Endothelial cell of umbilical vein (primary cell): ENCODE measurements at regions not wholly inside any gene's neighbourhood (a gene's known extent, or its start where the extent isn't known, plus 50 kb on each side); places are given as distances from the start of the nearest gene placed in this dataset.

Source experiments
- BruUV-seq: library from RNA; stranded (reverse); fragments of 400-500 nt; replicated peaks from 2 replicates; lab custom pipeline; 2021; lab: Mats Ljungman, UMichigan
- CTCF ChIA-PET: fragments of 300-600, 350-600 bp; sonication (Branson Sonifier 250); formaldehyde crosslinking; loops from one replicate; lab custom pipeline; 2021; ENCODE audit warnings: antibody characterized with exemption, inconsistent platforms; lab: Charles Lee
- POLR2A ChIA-PET: fragments of 300-600, 350-600 bp; sonication (Branson Sonifier 250); formaldehyde crosslinking; loops from one replicate; lab custom pipeline; 2021; ENCODE audit warnings: antibody characterized with exemption, inconsistent platforms; lab: Charles Lee
- DNase-seq: peaks from one replicate; pipeline ENCODE4 v3.0.0-alpha.2; 2011; ENCODE audit warnings: low read depth, low spot score
- FAIRE-seq: peaks from 2 replicates; lab custom pipeline; 2011; peaks lifted over from hg19 to GRCh38; lab: Jason Lieb, UNC
- H2AFZ ChIP-seq: 2 replicates; pipeline ENCODE4 v1.6.0; 2012; ENCODE audit warnings: low read depth, low read length, control low read depth, inconsistent platforms
- H3K27ac ChIP-seq: 2 replicates; pipeline ENCODE4 v1.5.1; 2011; ENCODE audit warnings: low read depth, mild to moderate bottlenecking, control low read depth, low read length, moderate library complexity; ENCODE audit not compliant: insufficient read depth
- H3K27me3 ChIP-seq, 2 experiments: 2 replicates each; pipeline versions ENCODE4 v1.6.0 to v1.6.1; 2011; ENCODE audit warnings: low read length in 2 of 2, mixed read lengths in 1 of 2; ENCODE audit not compliant: control insufficient read depth in 2 of 2, insufficient read depth in 2 of 2
- H3K36me3 ChIP-seq, 2 experiments: 2 replicates in 1 of 2; 3 replicates in 1 of 2; pipeline ENCODE4 v1.5.1; 2011; ENCODE audit warnings: low read length in 2 of 2, mild to moderate bottlenecking in 1 of 2, moderate library complexity in 1 of 2; ENCODE audit not compliant: control insufficient read depth in 2 of 2, insufficient read depth in 2 of 2; ENCODE audit errors: extremely low read depth in 1 of 2
- H3K4me1 ChIP-seq: 3 replicates; pipeline ENCODE4 v1.5.1; 2011; ENCODE audit warnings: mild to moderate bottlenecking, low read length; ENCODE audit not compliant: control insufficient read depth, insufficient read depth; ENCODE audit errors: extremely low read depth
- H3K4me2 ChIP-seq: 2 replicates; pipeline ENCODE4 v1.6.1; 2011; ENCODE audit warnings: low read length, control low read depth, mixed read lengths; ENCODE audit not compliant: insufficient read depth
- H3K4me3 ChIP-seq, 3 experiments: fragments of 200-600 bp in 1 of 3; sonication (generic), shearing (Covaris generic) in 1 of 3; replicated peaks in 1 of 3; 2 replicates each; pipeline ENCODE4 v1.5.1; 2011 to 2016; ENCODE audit warnings: control low read depth in 3 of 3, low read length in 3 of 3, mild to moderate bottlenecking in 2 of 3, inconsistent platforms in 1 of 3, low read depth in 1 of 3, moderate library complexity in 1 of 3; ENCODE audit not compliant: insufficient read depth in 1 of 3
- H3K79me2 ChIP-seq: 2 replicates; pipeline ENCODE4 v1.6.0; 2012; ENCODE audit warnings: low read length, inconsistent platforms; ENCODE audit not compliant: control insufficient read depth, insufficient read depth
- H3K9ac ChIP-seq: replicated peaks from 2 replicates; pipeline ENCODE3; 2011; ENCODE audit warnings: low read length, control low read depth; ENCODE audit not compliant: insufficient read depth; ENCODE audit errors: extremely low read depth
- H3K9me1 ChIP-seq: replicated peaks from 3 replicates; pipeline ENCODE4 v1.6.0; 2011; ENCODE audit warnings: mild to moderate bottlenecking, low read length; ENCODE audit not compliant: control insufficient read depth, insufficient read depth; ENCODE audit errors: extremely low read depth
- H3K9me3 ChIP-seq: replicated peaks from 2 replicates; pipeline ENCODE4 v1.5.1; 2012; ENCODE audit warnings: low read length, inconsistent platforms; ENCODE audit not compliant: control insufficient read depth, insufficient read depth
- H4K20me1 ChIP-seq: replicated peaks from 2 replicates; pipeline ENCODE3; 2011; ENCODE audit warnings: mild to moderate bottlenecking, low read length; ENCODE audit not compliant: control insufficient read depth, insufficient read depth; ENCODE audit errors: extremely low read depth
- CTCF ChIP-seq, 2 donors: IDR thresholded peaks; 1 replicate in 1 of 2; 2 replicates in 1 of 2; pipeline ENCODE4 v1.5.1; 2011; ENCODE audit warnings: low read length in 2 of 2, mild to moderate bottlenecking in 2 of 2, moderate library complexity in 2 of 2, control low read depth in 1 of 2, inconsistent platforms in 1 of 2, low read depth in 1 of 2; ENCODE audit not compliant: insufficient read depth in 1 of 2; ENCODE audit errors: extremely low read depth in 1 of 2
- EZH2 ChIP-seq: IDR thresholded peaks from 2 replicates; pipeline ENCODE4 v1.6.1; 2012; ENCODE audit warnings: borderline replicate concordance, low read depth, mild to moderate bottlenecking, moderate library complexity, low read length, inconsistent platforms; ENCODE audit not compliant: severe bottlenecking
- FOS ChIP-seq: IDR thresholded peaks from 2 replicates; pipeline ENCODE4 v1.6.1; 2011; ENCODE audit warnings: mild to moderate bottlenecking, low read length, moderate library complexity, borderline replicate concordance; ENCODE audit not compliant: insufficient read depth
- GATA2 ChIP-seq: IDR thresholded peaks from 2 replicates; pipeline ENCODE4 v1.7.0; 2011; ENCODE audit warnings: low read depth, mild to moderate bottlenecking, moderate library complexity, mixed read lengths, low read length; ENCODE audit not compliant: insufficient read length, insufficient read depth
- JUN ChIP-seq: IDR thresholded peaks from 2 replicates; pipeline ENCODE4 v1.6.1; 2011; ENCODE audit warnings: borderline replicate concordance, low read depth; ENCODE audit not compliant: insufficient read length, insufficient read depth
- MAX ChIP-seq: IDR thresholded peaks from 2 replicates; pipeline ENCODE4 v1.6.1; 2011; ENCODE audit not compliant: insufficient read depth, insufficient read length
- MYC ChIP-seq: IDR thresholded peaks from one replicate; pipeline ENCODE4 v1.6.1; 2011; ENCODE audit warnings: mild to moderate bottlenecking, low read depth, low read length
- POLR2A ChIP-seq: IDR thresholded peaks from 2 replicates; pipeline ENCODE4 v1.6.1; 2012; ENCODE audit warnings: low read depth, mild to moderate bottlenecking, control low read depth, low read length
- POLR2AphosphoS5 ChIP-seq: IDR thresholded peaks from 2 replicates; pipeline ENCODE4 v1.6.1; 2012; ENCODE audit warnings: low read depth, mild to moderate bottlenecking, control low read depth, low read length, moderate library complexity; ENCODE audit not compliant: insufficient read depth
- dilution Hi-C: fragments of 300-500 bp; cut with MboI; formaldehyde crosslinking; loops from one replicate; pipeline ENCODE4 v1.15.0; 2019; ENCODE audit warnings: low sequenced_read_pairs; ENCODE audit not compliant: extremely low pct_ligation_motif_present
- intact Hi-C: fragments of 100-400 bp; cut with micrococcal nuclease; formaldehyde crosslinking; loops from one replicate; pipeline ENCODE4 v1.10.0; 2022

DNA sequence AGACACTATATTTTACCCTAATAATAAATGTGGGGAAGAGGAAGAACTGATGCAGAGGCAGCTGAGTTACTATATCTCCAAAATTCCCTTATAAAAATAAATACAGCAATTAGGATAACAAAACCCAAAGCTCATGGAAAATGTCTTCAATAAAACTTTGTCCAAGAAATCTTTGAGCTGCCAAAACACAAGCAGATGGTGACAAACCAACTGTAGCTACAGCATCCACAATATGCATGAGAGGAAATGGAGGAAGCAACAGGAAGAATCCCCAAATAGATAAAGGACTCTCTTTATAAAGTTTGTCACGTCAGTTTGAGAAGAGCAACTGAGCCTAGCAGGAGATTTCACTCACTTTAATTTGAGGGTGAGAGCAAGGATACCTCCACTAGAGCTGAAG, 638.2 kb downstream of the IGSF11 start:
- CTCF ChIA-PET = no interaction called here
- no peaks in the 10 kb centered on the region for H3K9me1 ChIP-seq
- dilution Hi-C loops = no loop called here
- no peak overlapping the region for H2AFZ ChIP-seq
- no peak for TF ChIP-seq POLR2A
- no peak for TF ChIP-seq MYC
- TF ChIP-seq MAX = no peak
- no peak for TF ChIP-seq GATA2
- no peak for TF ChIP-seq EZH2
- H3K9me3 ChIP-seq = no peaks in the 10 kb centered on the region
- no peak overlapping the region for H3K9ac ChIP-seq
- H3K36me3 ChIP-seq = no peaks in the 10 kb centered on the region
- POLR2A ChIA-PET = no interaction called here
- no peak overlapping the region for H3K4me3 ChIP-seq
- intact Hi-C loops = no loop called here
- no peak for FAIRE-seq
- H3K4me2 ChIP-seq = no peak overlapping the region
- H3K79me2 ChIP-seq = no peaks in the 10 kb centered on the region
- no peak overlapping the region for H3K27ac ChIP-seq
- no peaks in the 10 kb centered on the region for H3K27me3 ChIP-seq
- no peaks in the 10 kb centered on the region for H3K4me1 ChIP-seq
- H4K20me1 ChIP-seq = no peaks in the 10 kb centered on the region
- no peak for DNase-seq
- BruUV-seq = no TSS peak

DNA sequence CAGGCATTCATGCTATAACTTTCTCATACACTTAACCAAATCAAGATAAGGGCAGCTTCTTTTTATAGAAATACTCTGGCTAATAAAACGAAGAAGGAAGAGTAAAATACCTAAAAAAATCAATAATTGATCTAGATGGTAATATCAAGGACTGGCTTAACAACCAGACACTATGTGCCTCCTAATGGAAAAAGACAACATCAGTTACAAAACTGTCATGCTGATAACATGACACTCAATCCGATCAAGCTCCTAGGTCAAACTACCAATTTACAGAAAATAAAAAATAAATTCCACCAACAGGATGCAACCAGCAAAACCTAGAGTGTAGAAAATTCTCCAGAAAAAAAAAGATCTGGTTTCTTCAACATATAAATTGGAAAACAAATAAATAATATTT, 634.6 kb downstream of the IGSF11 start:
- BruUV-seq = no TSS peak
- Histone ChIP-seq H3K4me3 (no peak overlapping the region), H3K4me2 (no peak overlapping the region), H3K36me3 (no peaks in the 10 kb centered on the region), H3K9me1 (no peaks in the 10 kb centered on the region), H3K4me1 (no peaks in the 10 kb centered on the region), H3K27me3 (no peaks in the 10 kb centered on the region), H3K9ac (no peak overlapping the region), H3K27ac (no peak overlapping the region), H4K20me1 (no peaks in the 10 kb centered on the region), H3K9me3 (no peaks in the 10 kb centered on the region), H3K79me2 (no peaks in the 10 kb centered on the region), H2AFZ (no peak overlapping the region)
- intact Hi-C loops = no loop called here
- DNase-seq (no peak), FAIRE-seq (no peak)
- CTCF ChIA-PET = no interaction called here
- dilution Hi-C loops = no loop called here
- TF ChIP-seq CTCF (IDR thresholded peaks at IDR 0.05; ENCODE audit: extremely low read depth in 1 of 2, insufficient read depth in 1 of 2, low read depth in 1 of 2, low read length in 2 of 2) (no peak), JUN (no peak), FOS (no peak), POLR2AphosphoS5 (no peak), EZH2 (no peak), MAX (no peak), POLR2A (no peak), GATA2 (no peak), MYC (no peak)
- POLR2A ChIA-PET = no interaction called here
